ENCODE measurements at regions not wholly inside any gene's neighbourhood (a gene's known extent, or its start where the extent isn't known, plus 50 kb on each side); places are given as distances from the start of the nearest gene placed in this dataset.

GRCh38 chr13:64033921-64034320, 2618.3 kb upstream of the PCDH20 start:
- TF ChIP-seq TEAD4 (IDR thresholded peaks at IDR 0.05): no peak
- no peak for TF ChIP-seq EP300 (IDR thresholded peaks at IDR 0.05; ENCODE audit: borderline replicate concordance)
- no peak for TF ChIP-seq YY1 (IDR thresholded peaks at IDR 0.05; ENCODE audit: low read depth)
- no peak for TF ChIP-seq CEBPB (IDR thresholded peaks at IDR 0.05)
- TF ChIP-seq RAD21 (IDR thresholded peaks at IDR 0.05; ENCODE audit: low read depth): no peak
- no peak for TF ChIP-seq CREB1 (IDR thresholded peaks at IDR 0.05; ENCODE audit: low read depth)
